NCI-H774 (cell line): ENCODE measurements at regions not wholly inside any gene's neighbourhood (a gene's known extent, or its start where the extent isn't known, plus 50 kb on each side); places are given as distances from the start of the nearest gene placed in this dataset.

ENCODE experiments used
- DNase-seq: peaks from one replicate; lab custom pipeline; 2025; lab: John Stamatoyannopoulos, UW

DNA sequence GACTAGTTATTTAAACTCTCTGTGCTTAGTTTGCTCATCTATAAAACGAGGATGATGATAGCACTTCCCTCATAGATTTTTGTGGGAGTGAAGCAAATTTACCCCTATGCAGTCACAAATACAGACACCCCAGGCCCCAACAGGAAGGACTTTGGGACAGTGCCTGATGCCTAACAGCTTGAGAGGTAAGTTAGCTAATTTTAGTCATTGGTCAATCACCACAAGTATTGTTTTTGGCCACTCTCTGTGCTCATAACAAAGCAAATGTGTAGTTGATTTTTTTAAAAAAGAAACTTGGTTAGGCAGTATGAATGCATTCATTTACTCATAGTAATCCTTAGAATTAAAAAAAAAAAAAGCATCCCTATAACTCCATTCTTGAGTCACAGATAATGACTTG lies 1590.7 kb upstream of the TENM3 start:
- DNase-seq, result no peak

DNA sequence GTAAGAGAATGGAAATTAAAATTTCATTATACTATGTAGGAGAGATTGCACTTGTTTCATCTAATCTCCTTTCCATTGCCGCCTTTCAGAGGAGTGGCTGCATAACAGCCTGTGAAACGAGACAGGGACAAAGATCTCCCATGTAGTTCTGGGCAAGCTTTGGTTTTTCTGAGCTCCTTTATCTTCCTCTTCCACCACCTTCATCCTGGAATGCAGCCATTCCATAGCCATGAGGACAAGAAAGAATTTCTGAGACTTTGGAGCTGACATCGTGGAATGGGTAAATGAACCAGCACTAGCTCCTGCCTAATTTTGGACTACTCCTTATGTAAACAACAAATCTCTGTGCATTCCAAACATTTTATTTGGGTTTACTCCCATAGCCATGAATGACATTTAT lies 1587.3 kb upstream of the TENM3 start:
- no peak for DNase-seq

DNA sequence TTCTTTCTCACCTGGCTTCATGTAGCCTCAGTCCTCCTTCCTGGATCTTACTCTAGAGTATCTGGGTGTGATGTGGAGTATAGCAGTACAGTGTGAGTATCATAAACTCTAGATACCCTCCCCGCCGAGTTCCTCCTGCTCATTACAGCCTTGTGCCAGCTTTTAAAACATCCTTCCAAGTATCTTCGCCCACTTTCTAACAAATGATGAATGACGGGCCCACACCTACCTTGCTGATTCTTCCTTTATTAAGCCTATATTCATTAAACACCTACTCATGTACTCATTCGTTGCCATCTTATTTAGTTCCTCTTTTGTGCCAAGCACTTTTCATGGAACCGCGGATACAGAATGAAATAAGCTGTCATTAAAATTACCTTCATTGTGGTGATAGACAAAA lies 1585.3 kb upstream of the TENM3 start:
- no peak for DNase-seq

DNA sequence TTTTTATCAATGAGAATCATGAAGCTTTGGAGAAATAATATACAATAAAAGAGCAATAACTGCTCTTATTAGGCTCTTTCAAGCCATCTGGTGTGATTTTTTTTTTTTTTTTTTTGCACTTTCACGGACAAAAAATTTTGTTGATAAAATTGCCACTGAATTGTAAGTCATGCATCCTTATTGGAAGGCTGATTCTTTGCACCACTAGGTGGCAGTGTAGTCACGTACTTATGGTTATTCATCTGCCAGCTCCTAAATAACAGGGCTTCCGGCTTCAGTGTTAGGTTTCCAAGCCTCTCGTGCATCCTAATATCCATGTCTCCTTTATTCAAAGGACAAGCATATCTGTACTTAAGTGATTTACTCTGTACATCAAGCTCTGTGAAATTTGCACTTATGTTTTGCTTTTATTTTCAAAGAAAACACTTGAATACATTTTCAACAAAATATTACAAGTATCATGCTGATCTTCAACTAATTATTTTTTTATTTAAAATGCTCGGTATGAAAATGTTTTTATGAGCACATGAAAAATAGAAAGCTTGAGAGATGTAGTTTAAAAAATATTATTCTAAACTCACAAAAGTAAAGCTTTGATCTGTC lies 1578.3 kb upstream of the TENM3 start:
- peak; percentile 58 for DNase-seq

DNA sequence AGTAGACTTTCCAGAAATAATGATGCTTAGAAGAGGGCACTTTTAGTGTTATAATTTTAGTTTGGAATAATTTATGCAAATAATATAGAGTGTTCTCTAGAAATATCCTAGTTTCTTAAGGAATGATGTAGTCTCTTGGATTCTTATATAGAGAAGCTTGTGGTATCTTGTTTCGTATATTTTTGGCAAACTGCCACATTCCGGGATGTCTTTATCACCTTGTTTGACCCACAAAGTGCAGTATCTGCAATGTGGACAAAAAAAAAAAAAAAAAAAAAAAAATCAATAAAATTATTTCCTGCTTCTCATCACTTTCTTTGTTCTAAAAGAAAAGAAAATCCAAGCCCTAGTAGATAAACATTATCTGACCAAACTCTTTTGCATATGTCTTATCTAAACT lies 1577.7 kb upstream of the TENM3 start:
- no peak for DNase-seq

DNA sequence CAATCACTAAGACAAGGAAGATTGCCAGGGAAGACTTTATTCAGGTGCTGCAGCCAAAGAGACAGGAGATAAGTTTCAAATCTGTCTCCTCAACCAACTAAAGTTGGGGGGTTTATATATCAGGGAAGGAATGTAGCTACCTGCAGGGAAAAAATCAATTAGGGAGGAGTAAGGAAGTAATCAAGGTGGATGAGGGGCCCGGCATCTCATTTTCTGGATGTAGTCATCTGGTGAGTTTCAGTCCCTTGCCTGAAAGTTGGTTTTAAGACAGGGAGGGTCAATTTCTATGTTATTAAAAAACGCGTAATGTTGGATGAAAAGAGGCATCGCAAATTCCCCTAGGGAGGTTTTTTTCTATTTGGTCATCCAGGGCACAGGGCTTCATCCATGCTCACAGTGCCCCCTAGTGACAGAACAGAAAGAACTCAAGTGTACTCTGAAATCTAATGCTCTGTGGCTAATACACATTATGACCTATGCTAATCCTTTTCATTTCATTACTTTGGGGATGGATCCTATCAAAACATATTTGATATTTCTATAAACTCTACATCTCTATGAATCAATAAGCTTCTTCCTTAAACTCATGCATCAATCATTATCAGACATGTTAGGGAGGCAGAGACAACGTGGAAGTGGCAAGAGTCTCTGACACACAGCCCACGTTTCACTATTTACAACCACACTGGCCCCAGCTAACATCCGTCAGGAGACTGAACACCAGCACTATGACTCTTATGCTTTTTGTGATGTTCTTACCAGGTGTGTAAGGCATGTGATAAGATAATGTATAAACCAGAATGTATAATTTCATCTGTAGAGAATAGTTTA lies 1577.0 kb upstream of the TENM3 start:
- peak; percentile 30 for DNase-seq

DNA sequence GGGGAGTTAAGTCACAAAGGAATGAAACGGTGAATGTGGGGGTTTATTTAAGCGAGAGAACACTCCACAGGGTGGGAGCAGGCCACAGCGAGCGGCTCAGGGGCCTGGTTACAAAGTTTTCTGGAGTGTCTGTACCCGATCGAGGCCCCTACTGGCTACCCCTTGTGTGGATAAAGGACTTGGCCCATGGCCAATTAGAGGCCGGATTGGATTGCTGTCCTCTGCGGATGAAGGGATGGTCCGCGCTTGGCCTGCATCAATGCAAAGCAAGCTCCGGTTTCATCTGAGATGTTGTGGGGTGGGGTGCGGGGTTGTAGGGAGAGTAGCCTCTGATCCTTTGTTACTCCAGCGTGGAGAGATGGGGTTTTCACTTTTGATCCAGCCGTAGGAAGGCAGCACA lies 1574.5 kb upstream of the TENM3 start:
- DNase-seq, result no peak

GRCh38 chr4:180669680-180670079 lies 1573.5 kb upstream of the TENM3 start:
- no peak for DNase-seq

- DNase-seq, result no peak
Measured at GRCh38 chr4:180674619-180675358, 1568.4 kb upstream of the TENM3 start.

- no peak for DNase-seq
Measured at GRCh38 chr4:180675359-180675650, 1567.9 kb upstream of the TENM3 start.

GRCh38 chr4:180680305-180680704 lies 1562.9 kb upstream of the TENM3 start:
- DNase-seq, result no peak

DNA sequence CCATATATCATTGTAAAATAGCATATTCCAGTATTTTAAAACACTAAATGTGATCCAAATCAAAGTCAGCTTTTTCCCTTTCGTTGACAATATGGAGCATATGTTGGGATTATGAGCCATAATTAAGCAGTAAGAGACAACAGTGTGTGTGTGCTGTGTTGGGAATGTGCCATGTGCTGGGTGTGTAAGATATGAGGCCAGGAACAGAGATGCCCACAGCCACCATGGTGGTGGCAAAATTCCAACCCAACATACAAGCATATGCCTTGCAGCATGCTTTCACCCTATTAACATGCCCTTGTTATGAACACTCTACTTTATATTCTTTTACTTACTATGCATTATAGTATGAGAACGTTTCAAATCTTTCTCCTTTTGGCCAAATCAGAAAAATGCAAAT lies 1560.4 kb upstream of the TENM3 start:
- no peak for DNase-seq

DNA sequence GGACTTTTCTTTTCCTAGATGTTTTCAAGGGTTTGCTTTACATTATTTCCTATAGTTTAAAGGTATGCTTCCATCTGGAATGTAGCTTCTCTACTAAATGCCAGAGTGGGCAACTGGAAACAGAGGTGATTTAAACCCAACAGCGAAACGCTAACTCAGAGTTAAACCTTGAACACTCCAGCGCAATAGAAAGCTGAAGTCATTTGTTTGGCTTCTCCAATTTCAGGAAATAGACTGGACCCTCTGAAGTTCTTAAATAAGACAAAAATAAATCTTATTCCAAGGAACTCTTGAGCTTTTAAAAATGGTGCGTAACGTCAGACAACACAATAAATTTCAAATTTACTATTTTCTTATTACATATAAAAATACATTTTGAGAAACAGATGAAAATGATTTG lies 1560.0 kb upstream of the TENM3 start:
- no peak for DNase-seq

DNA sequence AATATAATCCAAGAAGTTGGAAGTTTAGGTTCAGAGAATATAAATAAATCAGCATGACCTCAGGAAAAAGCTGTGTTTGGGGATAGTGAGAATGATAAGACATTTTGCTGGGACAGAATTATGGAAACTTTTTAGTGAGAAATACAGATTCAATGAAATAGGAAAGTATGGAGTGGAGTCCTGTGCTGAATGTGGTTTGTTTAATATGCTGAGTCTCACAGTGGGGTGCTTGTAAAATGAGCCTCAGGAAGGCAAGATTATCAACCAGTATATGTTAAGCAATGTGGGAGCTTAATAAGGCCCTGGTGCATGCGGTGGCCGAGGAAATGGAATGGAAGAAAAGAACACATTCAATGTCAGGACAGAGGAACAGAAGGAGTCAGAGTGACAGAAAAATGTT lies 1554.7 kb upstream of the TENM3 start:
- no peak for DNase-seq

- DNase-seq, result no peak
Measured at GRCh38 chr4:180694875-180695274, 1548.3 kb upstream of the TENM3 start.

- DNase-seq, result no peak
Measured at GRCh38 chr4:180695851-180696250, 1547.4 kb upstream of the TENM3 start.

DNA sequence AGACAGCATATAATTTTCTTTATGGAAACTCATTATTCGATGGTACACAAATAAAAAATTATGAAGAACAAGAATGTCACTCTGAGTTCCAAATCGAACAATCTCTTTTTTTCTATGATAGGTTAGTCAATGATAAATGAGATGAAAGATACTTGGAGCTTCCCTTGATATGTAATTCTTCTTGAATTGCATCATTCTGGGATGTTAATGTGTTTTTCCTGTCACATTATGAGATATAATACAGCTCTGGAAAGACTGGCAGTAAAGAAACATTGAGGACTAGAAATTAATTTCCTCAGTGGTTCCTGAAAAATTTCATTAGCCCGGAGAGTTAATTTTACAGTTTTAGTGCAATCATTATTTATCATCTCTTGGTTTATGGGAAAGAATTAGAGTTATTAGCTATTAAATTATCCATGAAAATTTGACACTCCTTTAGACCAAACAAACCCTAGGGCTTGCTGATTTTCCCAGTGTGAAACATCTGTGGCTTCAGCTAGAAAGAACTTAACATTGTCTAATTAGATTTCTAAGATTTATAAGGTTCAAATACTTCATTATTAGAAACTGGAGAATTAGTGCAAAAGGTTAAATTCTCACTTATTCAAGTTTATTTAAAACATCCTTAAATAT lies 1546.6 kb upstream of the TENM3 start:
- no peak for DNase-seq

DNA sequence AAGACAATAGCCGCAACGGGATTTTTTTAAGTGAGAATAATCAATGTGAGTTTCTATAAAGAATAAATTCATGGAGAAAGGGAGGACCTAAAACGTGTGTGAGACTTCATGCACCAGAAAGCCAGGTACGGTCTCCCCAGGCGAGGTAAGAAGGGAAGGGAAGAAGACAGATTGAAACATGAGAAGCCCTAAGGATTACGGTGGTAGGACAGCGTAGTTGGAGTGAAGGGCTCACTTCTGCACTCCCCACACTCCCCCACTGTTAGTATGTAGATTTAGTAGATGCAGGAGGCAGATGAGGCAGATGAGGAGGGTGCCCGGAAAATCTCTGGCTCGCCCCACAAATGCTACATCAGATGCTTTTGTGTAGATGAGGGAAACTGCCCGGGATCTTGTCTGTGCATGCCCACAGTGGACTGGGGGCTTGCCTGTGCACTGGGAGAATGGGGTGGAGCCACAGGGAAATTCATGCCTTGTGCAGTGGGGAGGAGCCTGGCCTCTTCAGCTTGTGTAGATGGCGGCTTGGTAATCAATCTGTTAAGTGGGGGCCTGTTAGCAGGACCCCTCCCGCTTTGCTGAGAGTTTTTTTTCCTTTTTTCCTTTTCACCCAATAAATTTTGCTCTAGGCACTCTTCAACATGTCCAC lies 1544.5 kb upstream of the TENM3 start:
- DNase-seq, result no peak

DNA sequence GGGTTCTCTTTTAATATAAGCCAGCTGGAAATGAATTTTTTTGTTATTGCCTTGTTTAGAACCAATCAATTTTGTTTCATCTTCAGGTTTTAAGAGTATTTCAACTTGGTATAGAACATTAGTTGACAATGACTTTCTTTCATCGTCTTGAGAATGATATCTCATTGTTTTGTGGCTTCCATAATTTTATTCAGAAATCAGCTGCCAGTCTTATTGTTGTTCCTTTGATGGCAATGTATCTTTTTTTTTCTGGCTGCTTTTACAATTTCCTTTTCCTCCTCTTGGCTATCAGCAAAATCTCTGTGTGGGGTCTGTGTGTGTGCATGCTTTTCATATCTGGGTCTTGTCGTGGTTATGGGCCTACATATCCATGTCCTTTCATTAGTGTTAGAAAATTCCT lies 1536.4 kb upstream of the TENM3 start:
- no peak for DNase-seq

- DNase-seq, result no peak
Measured at GRCh38 chr4:180710628-180711337, 1532.4 kb upstream of the TENM3 start.

GRCh38 chr4:180717451-180718033 lies 1525.7 kb upstream of the TENM3 start:
- DNase-seq, result no peak
